ENCODE measurements at regions not wholly inside any gene's neighbourhood (a gene's known extent, or its start where the extent isn't known, plus 50 kb on each side); places are given as distances from the start of the nearest gene placed in this dataset.
"Not testable (repeated sequence)": the region's sequence is repeated elsewhere in the genome, so short reads cannot be mapped to it uniquely, and the experiment has no call there.

DNA sequence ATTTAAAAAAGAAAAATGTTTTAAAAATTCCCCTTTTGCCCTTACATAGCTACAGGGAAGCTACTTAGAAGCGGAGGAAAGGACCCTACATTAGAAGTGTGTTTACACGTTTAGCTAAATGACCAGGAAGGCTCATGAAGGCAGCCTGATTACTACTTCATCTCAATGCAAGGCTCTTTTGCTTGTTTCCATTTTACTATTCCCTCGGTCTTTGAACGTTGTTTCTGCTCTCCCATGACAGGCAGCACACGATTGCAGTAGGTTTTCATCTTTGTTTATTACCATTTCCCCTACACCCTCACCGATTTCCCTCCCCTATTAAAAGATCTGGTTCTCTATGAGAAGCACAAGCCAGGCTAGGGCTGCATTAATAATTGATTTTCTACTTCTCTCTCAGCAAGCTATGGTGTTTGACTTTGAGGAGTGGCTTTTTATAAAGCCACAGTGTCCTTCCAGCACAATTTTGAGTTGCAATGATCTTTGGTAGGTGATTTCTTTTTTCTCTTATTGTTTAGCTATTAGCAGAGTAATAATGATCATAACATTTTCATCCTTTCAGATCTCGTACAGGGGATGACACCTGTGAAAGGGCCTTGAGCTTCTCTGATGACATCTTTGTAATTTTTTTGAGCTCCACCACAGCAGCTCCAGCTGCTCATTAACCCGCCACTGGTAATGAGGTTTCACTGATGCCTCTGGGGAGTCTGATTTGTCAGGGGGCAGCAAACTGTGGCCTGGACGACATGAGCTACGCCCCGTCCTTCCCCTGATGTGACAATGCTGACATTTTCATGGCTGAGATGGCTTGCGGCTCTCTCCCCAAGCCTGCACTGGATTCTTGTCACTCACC, 670.3 kb downstream of the UQCRFS1 start:
- Histone ChIP-seq H3K4me3 (no peak overlapping the region), H3K27me3 (no peaks in the 10 kb centered on the region), H3K4me1 (no peaks in the 10 kb centered on the region), H3K36me3 (no peaks in the 10 kb centered on the region), H3K9me3 (peaks cover 0 to under 1% (median 0%) of the 10 kb centered on the region in 4 donors), H3K27ac (no peak overlapping the region)
- DNase-seq: no peak
- no peak for TF ChIP-seq EP300 (IDR thresholded peaks at IDR 0.05)
- no peak for TF ChIP-seq CTCF (IDR thresholded peaks at IDR 0.05)
- TF ChIP-seq POLR2A (IDR thresholded peaks at IDR 0.05): no peak
- TF ChIP-seq POLR2AphosphoS5 (IDR thresholded peaks at IDR 0.05): no peak
- WGBS, 2 donors: 59 to 62% methylated on average over 12 of the region's 12 CpGs
- intact Hi-C loops (cut with DNase I): no loop called here

DNA sequence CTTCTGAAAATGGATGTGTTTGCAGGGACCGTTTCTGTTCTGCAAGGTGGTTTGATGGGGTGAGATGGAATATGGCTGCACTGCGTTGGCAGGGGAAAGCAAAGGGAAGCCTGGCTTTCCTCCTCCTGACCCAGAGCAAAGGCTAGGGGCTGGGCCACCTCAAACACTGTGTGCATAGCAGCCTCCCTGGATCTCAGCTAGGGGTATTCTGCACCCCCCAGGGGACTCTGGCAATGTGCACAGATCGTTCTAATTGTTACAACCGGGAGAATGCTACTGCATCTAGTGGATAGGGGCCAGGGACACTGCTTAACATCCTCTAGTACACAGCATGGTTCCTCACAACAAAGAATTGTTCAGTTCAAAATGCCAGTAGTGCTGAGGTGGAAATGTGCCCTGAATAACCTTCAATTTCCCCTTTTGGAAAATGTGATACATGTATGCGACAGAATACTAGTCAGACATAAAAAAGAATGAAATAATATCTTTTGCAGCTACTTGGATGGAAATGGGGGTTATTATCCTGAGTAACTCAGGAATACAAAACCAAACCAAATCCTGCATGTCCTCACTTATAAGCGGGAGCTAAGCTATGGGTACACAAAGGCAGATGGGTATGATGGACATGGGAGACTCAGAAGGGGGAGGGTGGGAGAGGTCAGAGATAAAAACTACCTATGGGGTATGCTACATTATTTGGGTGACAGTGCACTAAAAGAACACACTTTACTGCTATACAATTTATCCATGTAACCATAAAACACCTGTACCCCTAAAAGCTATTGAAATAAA, 671.2 kb downstream of the UQCRFS1 start:
- WGBS, 2 donors: 87 to 91% methylated on average over 6 of the region's 6 CpGs
- intact Hi-C loops (cut with DNase I): no loop called here
- peaks cover 0 to 3% (median 0%) of the 10 kb centered on the region in 4 donors for H3K9me3 ChIP-seq

DNA sequence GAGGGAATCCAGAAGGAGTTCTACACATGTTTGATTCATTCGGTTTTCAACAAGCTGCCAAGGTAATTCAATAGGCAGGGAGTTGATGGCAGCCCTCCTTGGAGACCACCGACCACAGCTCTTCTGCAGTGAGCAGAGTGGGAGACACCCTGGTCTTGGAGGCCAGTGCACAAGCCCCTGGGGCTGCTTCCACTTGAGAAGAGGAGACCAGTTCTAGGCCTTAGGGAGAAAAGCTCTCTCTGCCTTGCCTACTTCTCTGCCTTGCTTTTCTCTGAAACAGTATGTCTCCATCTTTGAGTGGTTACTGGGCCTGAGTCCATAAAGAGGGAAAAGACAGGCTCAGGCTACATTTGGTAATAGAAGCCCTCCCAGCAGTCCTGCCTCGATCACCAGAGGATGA, 671.9 kb downstream of the UQCRFS1 start:
- no peak overlapping the region for H3K27ac ChIP-seq
- no peaks in the 10 kb centered on the region for H3K36me3 ChIP-seq
- no peaks in the 10 kb centered on the region for H3K27me3 ChIP-seq
- H3K4me1 ChIP-seq: no peaks in the 10 kb centered on the region
- intact Hi-C loops (cut with DNase I): no loop called here
- WGBS, 2 donors: 90 to 92% methylated on average over 3 of the region's 3 CpGs
- H3K4me3 ChIP-seq: no peak overlapping the region
- DNase-seq: no peak
- TF ChIP-seq POLR2A (IDR thresholded peaks at IDR 0.05) (no peak), EP300 (IDR thresholded peaks at IDR 0.05) (no peak), POLR2AphosphoS5 (IDR thresholded peaks at IDR 0.05) (no peak), CTCF (IDR thresholded peaks at IDR 0.05) (no peak)
- H3K9me3 ChIP-seq: peaks cover 0 to 3% (median 0%) of the 10 kb centered on the region in 4 donors

More for the DNA sequence above, 671.2 kb downstream of the UQCRFS1 start:
- TF ChIP-seq CTCF (IDR thresholded peaks at IDR 0.05) (no peak), EP300 (IDR thresholded peaks at IDR 0.05) (no peak), POLR2A (IDR thresholded peaks at IDR 0.05) (no peak), POLR2AphosphoS5 (IDR thresholded peaks at IDR 0.05) (no peak)
- no peak for DNase-seq
- Histone ChIP-seq H3K27ac (no peak overlapping the region), H3K4me3 (no peak overlapping the region), H3K4me1 (no peaks in the 10 kb centered on the region), H3K36me3 (no peaks in the 10 kb centered on the region), H3K27me3 (no peaks in the 10 kb centered on the region)

DNA sequence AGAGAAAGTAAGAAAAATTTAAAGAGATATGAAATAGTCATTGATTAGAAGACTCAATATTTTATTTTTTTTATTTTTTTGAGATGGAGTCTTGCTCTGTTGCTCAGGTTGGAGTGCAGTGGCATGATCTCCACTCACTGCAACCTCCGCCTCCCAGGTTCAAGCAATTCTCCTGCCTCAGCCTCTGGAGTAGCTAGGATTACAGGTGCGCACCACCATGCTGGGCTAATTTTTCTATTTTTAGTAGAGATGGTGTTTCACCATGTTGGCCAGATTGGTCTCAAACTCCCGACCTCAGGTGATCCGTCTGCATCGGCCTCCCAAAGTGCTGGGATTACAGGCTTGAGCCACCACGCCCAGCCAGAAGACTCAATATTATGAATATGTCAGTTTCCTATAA, 672.6 kb downstream of the UQCRFS1 start:
- intact Hi-C loops (cut with DNase I); H3K36me3 ChIP-seq; H3K4me3 ChIP-seq; H3K9me3 ChIP-seq; DNase-seq; H3K27me3 ChIP-seq; H3K4me1 ChIP-seq; H3K27ac ChIP-seq: not testable (repeated sequence)
- 89% methylated on average over 6 of the region's 6 CpGs for WGBS, 2 donors

DNA sequence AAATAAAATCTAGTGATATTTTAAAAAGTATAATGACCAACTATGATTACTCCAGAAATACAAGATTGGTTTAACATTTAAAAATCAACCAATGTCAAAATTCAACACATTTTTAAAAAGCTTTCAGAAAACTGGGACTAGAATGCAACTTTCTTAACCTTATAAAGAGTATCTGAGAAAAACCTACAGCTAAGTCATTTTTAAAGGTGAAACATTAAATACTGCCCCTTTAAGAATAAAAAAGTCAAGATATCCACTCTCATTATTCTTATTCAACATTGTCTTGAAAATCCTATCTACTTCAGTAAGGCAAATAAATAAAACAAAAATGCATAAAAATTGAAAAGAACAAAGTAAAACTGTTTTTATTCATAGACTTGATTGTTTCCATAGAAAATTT, 673.2 kb downstream of the UQCRFS1 start:
- Histone ChIP-seq H3K4me1 (no peaks in the 10 kb centered on the region), H3K27me3 (no peaks in the 10 kb centered on the region), H3K36me3 (no peaks in the 10 kb centered on the region), H3K27ac (no peak overlapping the region), H3K4me3 (no peak overlapping the region), H3K9me3 (peaks cover 0 to 3% (median 0%) of the 10 kb centered on the region in 4 donors)
- DNase-seq: no peak
- no peak for TF ChIP-seq POLR2A (IDR thresholded peaks at IDR 0.05)
- no peak for TF ChIP-seq EP300 (IDR thresholded peaks at IDR 0.05)
- TF ChIP-seq POLR2AphosphoS5 (IDR thresholded peaks at IDR 0.05): no peak
- TF ChIP-seq CTCF (IDR thresholded peaks at IDR 0.05): no peak
- intact Hi-C loops (cut with DNase I): no loop called here

GRCh38 chr19:28538579-28538978, 674.4 kb downstream of the UQCRFS1 start:
- H3K9me3 ChIP-seq; H3K36me3 ChIP-seq; H3K27me3 ChIP-seq; DNase-seq; H3K4me1 ChIP-seq; H3K4me3 ChIP-seq; H3K27ac ChIP-seq; intact Hi-C loops (cut with DNase I): not testable (repeated sequence)
- WGBS, 2 donors: 89 to 94% methylated on average over 1 of the region's 2 CpGs

Measured in sigmoid colon (tissue), 6 donors.